GM21381 (cell line): ENCODE measurements at regions not wholly inside any gene's neighbourhood (a gene's known extent, or its start where the extent isn't known, plus 50 kb on each side); places are given as distances from the start of the nearest gene placed in this dataset.
"Not testable (repeated sequence)": the region's sequence is repeated elsewhere in the genome, so short reads cannot be mapped to it uniquely, and the experiment has no call there.

Experiments
- ATAC-seq: cut with Tn5 transposase; IDR thresholded peaks from one replicate; pipeline ENCODE4 v1.9.1; 2021; ENCODE audit warnings: mild to moderate bottlenecking, moderate library complexity; ENCODE audit not compliant: unreplicated experiment

DNA sequence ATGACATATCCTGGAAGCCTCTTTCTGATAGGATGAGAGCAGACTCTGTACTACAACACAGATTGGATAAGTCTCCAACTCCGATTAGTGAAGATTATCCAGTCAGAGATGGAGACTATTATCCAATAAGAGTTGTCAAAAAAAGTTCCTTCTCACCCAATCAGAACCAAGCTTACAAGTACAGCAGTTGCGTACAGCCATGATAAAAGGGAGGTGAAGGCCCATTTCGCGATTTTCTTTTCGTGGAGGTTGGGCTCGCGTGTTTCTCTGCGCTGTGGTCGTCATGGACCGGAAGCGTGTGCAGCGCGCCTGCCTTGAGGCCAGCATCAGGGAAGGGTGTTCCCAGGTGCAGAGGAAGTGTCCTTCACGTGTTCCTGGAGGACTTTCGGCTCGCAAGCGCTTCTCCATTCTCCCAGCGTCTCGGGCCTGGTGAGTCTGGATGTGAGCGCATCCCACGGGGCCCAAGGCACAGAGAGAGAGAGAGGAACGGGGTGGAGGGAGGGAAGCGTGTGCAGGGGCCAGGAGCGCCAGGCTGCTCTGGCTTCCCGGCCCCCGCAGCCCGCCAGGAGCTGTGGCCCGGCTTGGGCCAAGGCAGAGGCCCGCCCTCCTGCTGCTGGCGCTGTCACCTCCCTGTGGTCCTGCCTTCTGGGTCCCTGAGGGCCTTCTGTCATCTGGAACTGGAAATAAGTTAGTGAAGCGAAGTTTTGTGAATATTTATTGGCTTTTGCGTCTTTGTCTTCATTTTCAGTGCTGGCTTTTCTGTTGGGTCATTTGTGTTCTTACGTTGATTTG is 53.9 kb downstream of the CDRT15L2 start:
- ATAC-seq: not testable (repeated sequence)

DNA sequence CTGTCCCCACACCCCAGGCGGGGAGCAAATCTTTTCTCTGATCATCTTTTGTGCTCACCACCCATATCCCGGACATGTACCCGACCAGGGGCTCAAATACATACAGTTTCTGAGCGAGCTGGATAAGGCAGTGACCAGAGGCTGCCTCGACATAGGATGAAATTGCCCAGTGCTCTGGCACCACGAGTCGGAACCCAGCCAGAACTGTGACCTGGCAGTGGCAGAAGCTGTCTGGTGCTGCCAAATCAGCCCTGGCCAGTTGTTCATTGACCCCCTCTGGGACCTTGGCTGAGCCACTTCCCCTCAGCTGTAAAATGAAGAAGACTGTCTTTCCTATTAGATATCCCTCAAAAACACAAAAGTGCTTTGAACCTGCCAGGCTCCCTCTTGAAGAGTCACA is 60.6 kb downstream of the CDRT15L2 start:
- ATAC-seq: not testable (repeated sequence)

DNA sequence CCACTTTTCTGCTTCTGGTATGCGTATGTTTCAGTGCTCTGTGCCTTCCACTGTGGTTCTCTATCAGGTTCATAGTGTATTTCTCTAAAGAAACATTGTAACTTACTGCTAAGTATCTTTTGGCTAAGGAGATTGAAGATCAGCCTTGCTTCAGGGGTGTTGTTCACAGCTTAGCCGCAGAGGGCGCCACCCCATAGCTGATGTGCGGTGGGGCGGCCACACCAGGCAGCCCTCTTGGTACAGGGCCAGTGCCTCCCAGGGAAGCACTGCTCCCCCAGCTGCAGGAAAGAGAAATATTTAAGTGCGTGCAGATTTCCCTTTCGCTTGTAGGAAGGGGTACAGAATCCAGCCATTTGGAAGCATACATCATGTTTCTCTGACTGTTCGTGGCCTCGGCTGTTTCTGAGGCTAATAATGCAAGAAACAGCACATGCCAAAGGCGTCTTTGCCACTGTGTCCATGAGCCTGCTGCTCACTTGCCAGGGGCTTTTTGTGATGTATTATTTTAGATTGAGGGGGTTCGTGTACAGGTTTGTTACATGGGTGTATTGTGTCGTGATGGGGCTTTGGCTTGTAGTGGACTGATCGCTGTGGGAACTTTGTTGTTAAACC is 67.2 kb downstream of the CDRT15L2 start:
- ATAC-seq: not testable (repeated sequence)

DNA sequence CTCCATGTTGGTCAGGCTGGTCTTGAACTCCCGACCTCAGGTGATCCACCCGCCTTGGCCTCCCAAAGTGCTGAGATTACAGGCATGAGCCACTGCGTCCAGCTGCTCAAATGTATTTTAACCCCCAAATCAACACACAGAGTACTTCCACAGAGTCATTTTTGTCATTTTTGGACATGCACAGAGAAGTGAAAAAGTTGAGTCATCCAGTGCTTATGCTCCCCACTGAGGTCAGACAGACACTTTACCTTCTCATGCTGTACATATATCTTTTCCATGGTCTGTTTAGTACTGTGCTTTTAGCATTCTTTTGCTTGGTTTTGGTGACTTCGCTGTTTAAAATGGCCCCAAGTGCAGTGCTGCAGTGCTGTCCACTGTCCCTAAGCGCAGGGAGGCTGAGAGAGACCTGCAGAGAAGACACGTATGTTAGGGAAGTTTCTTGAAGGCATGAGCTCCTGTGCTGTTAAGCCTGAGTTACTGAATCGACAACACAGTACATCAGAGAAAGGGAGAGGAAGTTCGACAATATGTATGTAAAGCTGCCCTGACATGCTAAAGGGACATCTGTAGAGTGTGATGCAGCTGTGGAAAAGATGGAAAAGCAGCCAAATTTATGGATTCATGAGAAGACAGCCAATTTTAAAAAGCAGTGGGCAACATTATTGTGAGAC is 69.7 kb downstream of the CDRT15L2 start:
- peak; percentile 76 for ATAC-seq

DNA sequence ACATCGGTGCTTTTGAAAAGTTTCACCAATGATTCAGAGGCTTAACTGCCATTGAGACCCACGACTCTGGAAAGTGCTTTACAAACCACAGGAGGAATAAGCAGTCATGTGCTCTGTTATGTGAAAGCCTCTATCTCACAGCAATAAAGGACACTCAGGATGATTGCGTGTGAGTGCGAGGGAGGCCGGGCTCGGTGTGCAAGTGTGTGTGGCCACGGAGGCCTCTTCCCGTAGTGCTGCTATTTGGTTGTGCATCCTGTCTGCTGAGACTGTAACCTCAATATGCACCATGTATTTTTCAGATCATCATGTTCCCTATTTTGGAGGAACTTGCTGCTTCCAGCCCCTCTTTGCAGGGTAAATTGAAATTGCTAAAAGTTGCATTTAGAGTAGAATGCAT is 71.5 kb downstream of the CDRT15L2 start:
- ATAC-seq: not testable (repeated sequence)

DNA sequence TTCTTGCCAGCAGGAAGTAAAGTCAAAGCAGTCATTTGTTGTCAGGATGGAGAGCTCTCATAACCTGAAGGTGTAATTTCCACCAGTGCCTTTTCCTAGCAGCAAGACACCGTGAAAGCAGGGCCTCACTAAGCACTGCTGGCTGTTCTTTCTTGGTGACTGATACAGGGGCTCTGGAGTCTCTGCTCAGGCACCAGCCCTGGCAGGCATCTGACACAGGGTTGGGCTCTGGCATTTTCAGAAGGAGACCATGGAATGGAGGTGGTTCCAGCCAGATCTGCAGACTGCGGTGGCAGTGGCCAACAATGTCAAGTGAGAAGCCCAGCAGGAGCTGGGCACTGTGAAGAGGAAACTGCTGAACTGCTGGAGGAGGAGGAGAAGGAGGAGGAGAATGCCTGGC is 72.2 kb downstream of the CDRT15L2 start:
- not testable (repeated sequence) for ATAC-seq

DNA sequence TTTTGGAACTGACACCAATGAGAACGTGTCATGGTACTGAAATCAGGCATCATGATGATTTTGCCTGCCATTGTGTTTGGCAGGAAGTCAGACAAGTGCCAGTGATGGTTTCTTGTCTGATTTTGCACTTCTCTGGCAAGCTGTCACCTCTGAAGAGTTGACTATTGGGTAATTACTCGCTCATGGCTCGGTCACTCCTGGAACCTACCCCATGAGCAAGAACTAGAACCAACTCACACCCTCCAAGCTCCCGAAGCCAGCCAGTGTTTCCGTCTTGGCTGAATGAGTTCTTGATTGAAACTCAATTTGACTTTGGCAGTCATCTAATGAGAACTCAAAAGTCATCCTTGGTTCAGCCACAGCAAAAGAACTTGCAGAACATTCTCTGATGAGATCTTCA is 73.9 kb downstream of the CDRT15L2 start:
- not testable (repeated sequence) for ATAC-seq

DNA sequence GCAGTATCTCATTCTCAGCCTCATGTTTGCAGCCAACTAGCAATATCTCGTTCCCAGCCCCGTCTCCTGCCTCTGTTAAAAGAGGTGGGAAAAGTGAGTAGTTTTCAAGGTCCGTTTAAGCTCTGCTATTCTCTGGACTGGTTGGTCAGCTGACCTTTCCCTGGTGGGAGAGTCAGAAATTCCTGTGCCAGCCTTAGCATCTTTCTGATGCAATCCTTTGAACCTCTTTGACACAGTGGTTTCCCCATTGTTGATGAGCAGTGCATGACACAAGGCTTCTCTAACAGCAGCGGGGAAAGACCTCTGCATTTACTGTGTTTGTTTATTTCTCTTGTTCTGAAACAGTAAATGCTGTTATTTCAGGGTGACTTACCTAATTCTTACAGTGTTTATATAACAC is 74.6 kb downstream of the CDRT15L2 start:
- ATAC-seq: not testable (repeated sequence)

DNA sequence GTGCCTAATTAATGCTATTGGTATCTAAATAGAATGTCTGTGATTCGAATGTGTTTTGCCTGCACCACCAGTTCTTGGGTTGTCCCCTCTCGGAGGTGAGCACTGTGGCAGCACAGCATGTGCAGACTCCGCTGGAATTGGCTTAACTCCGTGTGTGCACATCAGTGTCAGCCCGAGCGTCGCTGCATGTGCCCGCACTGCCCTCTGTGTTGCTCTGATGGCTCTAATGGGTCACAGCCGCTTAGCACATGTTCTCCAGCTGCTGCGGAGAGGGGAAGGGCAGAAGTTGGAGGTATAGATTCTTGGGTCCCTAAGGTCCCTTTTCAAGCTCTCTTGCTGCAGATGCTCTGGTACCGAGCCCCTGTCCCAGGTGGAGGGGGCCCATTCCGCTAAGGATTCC is 75.1 kb downstream of the CDRT15L2 start:
- ATAC-seq: not testable (repeated sequence)

DNA sequence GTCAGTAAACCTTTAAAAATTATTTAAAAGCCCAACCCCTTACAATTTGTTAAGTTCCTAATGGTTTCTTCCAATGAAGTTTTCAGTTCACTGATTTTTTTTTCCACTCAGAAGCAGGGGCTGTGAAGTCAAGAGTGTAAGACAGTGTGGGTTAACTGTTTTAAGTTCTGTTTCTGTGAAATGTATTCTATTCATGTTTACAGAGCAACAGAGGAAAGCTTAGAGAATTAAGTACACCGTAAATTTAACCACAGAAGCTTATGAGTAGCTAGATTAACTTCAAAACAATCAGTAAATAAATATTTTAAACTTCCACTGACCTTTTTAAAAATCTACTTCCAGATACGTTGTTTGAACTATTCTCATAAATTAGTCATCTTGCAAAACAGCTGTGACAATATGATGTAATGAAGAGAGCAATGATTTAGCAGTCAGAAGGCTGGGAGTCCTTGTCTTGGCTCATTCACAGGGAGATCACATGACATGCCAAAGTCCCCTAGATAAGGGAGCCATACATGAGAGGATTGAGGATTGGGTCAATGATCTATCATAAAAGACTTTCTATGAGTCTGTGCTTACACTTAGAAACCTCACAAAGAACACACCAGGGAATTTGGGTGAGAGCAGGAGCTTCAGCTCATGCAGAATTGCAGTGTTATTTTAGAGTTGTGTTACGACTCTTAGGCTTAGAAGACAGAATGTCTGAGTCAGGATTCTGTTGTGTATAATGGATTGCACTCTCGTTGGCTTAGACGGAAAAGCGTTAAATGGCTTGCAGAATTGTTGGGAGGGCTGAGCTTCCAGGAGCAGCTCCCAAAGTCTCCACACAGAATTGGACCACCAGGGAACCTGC is 85.8 kb downstream of the CDRT15L2 start:
- ATAC-seq: not testable (repeated sequence)

DNA sequence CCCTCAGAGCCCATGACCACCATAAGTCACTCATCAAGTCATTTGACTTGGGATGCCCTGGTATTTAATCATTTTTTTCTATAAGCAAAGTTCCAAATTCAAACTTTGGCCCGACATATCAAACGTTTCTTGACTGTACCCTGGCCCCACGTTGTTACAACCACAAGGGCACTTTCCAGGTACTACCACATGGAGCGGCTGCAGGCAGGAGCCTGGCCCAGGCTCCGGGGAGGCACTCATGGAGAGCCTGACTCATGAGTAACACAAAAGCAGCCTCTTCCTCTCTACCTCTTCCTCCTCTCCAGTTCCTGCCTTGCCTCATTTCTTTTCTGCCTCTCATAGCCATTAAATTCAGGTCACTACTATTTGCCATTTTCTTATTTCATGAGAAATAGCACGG is 87.2 kb downstream of the CDRT15L2 start:
- not testable (repeated sequence) for ATAC-seq

DNA sequence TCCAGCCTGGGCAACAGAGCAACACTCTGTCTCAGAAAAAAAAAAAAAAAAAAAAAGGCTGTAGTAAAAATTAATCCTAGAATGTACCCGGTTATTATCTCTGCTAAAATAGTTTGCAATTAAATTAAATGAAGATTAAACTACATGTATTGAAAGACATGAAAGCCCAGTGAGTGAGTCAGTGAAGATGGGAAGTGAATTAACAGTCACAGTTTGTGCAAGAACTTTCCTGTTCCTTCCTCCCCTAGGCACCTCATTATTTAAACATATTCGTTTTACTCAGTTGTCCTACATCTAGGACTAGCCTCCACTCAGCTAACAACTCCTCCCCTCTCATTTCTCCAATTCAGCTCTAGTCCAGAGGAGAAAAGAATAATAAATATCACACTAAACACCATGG is 88.2 kb downstream of the CDRT15L2 start:
- not testable (repeated sequence) for ATAC-seq

DNA sequence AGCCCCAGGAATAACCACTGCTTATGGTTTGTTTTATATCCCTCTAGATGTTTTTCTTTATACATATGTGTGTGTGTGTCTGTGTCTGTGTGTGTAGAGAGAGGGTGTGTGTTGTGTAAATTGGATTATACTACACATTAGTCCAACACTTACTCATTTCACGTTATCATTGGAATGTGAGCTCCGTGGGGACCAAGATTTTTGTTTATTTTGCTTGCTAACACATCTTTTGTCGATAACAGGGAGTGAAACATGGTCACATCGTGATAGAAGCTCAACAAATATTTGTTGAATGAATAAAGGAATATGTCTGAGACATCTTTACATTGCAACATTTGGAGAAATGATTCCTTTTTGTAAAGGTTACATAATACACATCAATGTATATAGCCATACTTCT is 88.8 kb downstream of the CDRT15L2 start:
- ATAC-seq: not testable (repeated sequence)

DNA sequence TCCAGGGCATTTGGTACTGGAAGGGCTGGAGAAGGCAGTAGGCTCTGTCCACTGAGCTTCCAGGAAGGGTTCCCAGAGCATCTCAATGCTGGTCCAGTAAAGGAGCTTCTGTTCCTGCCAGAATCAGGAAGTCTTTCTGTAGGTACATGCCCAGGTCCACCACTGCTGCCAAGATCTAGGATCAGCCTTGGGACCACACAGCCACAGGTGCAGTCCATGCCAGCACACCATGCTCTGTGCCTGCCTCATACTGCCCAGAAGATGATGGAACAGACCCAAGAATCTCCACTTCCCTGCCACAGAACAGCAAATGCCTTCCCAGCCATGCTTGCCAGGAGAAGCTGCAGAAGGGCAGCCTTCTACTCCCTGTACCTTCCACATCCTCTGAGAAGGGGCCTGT is 89.3 kb downstream of the CDRT15L2 start:
- not testable (repeated sequence) for ATAC-seq

DNA sequence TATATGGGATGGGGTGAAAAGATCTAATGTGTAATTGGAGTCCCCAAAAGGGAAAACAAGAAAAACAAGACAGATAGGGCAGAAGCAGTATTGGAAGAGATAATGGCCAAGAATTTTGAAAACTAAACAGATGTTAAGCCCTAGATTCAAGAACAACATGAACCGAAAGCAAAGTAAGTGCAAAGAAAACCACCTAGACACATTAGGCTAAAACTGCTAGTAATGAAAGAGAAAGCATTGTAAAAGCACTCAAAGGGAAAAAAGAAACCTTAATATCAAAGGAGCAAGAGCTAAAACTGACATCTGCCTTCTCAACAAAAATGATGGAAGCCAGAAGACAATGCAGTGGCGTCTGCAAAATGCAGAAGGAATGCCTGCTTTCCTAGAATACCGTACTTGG is 91.0 kb downstream of the CDRT15L2 start:
- ATAC-seq: not testable (repeated sequence)

DNA sequence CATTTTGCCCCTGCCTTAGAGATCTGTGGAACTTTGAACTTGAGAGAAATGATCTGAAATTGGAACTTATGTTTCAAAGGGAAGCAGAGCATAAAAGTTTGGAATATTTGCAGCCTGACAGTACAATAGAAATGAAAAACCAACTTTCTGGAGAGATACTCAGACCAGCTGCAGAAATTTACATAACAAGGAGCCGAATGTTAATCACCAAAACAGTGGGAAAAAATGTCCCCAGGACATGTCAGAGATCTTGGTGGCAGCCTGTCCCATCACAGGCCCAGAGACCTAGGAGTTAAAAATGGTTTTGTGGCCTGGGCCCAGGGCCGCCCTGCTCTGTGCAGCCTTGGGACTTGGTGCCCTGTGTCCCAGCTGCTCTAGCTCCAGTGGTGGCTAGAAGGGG is 94.8 kb downstream of the CDRT15L2 start:
- ATAC-seq: not testable (repeated sequence)

DNA sequence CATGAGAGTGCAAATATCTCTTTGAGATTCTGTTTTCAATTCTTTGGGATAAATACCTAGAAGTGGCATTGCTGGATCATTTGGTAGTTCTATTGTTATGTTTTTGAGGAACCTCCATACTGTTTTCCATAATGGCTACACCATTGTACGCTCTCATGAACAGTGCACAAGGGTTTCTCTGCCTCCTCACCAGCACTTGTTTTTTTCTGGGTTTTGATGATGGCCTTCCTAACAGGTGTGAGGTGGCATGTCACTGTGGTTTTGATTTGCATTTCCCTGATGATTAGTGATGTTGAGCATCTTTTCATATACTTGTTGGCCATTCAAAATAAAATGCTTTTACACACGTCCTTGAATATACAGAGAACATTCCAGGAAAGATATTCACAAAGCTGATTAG is 96.2 kb downstream of the CDRT15L2 start:
- ATAC-seq: not testable (repeated sequence)

DNA sequence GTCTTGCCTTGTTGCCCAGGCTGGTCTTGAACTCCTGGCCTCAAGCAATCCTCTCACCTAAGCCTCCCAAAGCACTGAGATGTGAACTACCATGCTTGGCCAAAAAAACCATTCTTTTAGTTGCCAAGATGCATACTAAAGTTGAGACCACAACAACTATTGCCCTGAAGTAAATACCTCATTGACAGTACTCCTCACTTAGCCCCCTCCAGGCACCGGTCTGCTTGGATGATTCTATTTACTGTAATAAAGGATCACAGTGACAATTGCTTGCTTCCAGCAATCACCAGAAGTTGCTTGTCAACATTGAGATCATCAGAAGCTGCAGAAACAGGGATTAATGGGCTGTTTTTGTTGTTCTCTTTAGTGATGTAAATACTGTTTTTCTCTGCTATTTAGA is 97.1 kb downstream of the CDRT15L2 start:
- not testable (repeated sequence) for ATAC-seq

DNA sequence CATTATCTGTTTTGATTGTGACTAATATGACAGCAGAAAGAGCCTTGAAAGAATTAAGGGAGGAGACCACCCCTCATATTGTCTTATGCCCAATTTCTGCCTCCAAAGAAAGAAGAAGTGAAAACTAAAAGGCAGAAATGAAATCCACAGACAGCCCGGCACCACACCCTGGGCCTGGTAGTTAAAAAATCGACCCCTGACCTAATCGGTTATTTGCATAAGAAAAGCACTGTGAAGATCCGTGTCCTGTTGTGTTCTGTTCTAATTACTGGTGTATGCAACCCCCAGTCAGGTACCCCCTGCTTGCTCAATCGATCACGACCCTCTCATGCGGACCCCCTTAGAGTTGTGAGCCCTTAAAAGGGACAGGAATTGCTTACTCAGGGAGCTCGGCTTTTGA is 97.9 kb downstream of the CDRT15L2 start:
- not testable (repeated sequence) for ATAC-seq

DNA sequence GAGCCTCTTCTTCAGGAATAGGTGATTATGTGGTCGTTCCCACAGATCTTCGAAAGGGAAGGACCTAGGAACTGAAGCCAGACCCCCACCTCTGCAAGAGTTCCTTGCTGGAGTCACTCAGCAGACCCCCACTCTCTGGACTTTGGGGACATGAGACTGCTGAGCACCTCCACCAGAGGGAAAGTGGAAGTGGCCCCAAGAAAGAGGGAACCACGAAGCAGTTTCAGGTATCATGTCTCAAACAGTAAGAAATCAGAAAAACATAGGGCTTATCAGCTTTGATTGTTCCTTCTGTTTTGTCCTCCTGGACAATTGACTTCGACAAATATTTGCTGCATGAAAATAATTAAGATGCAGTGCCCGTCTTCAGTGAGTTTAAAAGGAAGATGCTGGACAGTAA is 98.9 kb downstream of the CDRT15L2 start:
- not testable (repeated sequence) for ATAC-seq
